Ascending aorta (tissue), 2 donors: ENCODE measurements at regions not wholly inside any gene's neighbourhood (a gene's known extent, or its start where the extent isn't known, plus 50 kb on each side); places are given as distances from the start of the nearest gene placed in this dataset.

Experiments used
- DNase-seq, 2 donors: peaks; one replicate each; pipeline ENCODE4 v3.0.0-alpha.2; 2019; ENCODE audit warnings: low spot score in 2 of 2
- H3K27ac ChIP-seq, 2 donors: fragments of 200-600 bp; sonication (generic); one replicate each; pipeline ENCODE4 v1.5.1; 2016 to 2017; ENCODE audit warnings: mild to moderate bottlenecking in 1 of 2
- H3K27me3 ChIP-seq: fragments of 200-600 bp; sonication (generic); one replicate; pipeline ENCODE4 v1.5.1; 2017
- H3K36me3 ChIP-seq, 2 donors: fragments of 200-600 bp; sonication (generic); one replicate each; pipeline ENCODE4 v1.5.1; 2016
- H3K4me1 ChIP-seq, 2 donors: fragments of 200-600 bp; sonication (generic); one replicate each; pipeline ENCODE4 v1.5.1; 2016 to 2017; ENCODE audit warnings: mild to moderate bottlenecking in 1 of 2
- H3K4me3 ChIP-seq, 2 donors: fragments of 200-600 bp; sonication (generic); one replicate each; pipeline ENCODE4 v1.5.1; 2016 to 2017; ENCODE audit warnings: mild to moderate bottlenecking in 1 of 2
- H3K9me3 ChIP-seq, 2 donors: fragments of 200-600 bp; sonication (generic); one replicate each; pipeline ENCODE4 v1.5.1; 2016
- CTCF ChIP-seq, 3 experiments: fragments of 200-600 bp in 2 of 3; fragments of 450-650 bp in 1 of 3; sonication (generic) in 2 of 3; IDR thresholded peaks; one replicate each; pipeline ENCODE4 v1.5.1; 2016 to 2019; ENCODE audit warnings: antibody characterized with exemption in 3 of 3, mild to moderate bottlenecking in 1 of 3, moderate library complexity in 1 of 3
- intact Hi-C: fragments of 100-400 bp; cut with DNase I; formaldehyde crosslinking; loops from one replicate; pipeline ENCODE4 v1.15.1; 2023

DNA sequence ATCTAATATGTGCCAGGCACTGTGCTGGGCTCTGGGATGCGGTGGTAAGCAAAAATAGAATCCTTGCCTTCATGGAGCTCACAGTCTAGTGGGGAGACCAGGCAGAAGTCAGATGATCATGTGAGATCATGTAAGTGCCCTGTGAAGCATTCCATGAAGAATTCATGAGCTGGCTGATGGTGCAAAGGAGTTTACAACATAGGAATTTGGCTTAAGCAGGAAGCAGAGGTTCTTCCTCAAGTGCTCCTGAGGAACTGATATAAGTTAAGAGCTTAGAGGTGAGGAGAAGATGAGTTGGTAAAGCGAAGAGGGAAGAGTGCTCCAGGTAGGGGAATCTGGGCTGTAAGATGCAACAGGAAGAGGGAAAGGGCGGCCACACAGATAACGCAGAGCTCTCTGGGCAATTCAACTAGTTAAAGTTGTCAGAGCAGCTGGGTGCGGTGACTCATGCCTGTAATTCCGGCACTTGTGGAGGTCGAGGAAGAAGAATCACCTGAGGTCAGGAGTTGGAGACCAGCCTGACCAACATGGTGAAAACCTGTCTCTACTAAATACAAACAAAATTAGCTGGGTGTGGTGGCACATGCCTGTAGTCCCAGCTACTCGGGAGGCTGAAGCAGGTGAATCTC lies 78.5 kb upstream of the SPATA31D4 start:
- no peak overlapping the region for H3K4me3 ChIP-seq
- no peaks in the 10 kb centered on the region for H3K4me1 ChIP-seq
- no peak for DNase-seq
- intact Hi-C loops: loop anchor here (10.0 kb wide), 2 partner anchors 325 to 355 kb away; no protein-coding TSS in a partner anchor
- no peak overlapping the region for H3K27ac ChIP-seq
- no peaks in the 10 kb centered on the region for H3K36me3 ChIP-seq
- no peak for TF ChIP-seq CTCF (IDR thresholded peaks at IDR 0.05)
- H3K9me3 ChIP-seq: no peaks in the 10 kb centered on the region
- no peaks in the 10 kb centered on the region for H3K27me3 ChIP-seq

- intact Hi-C loops: no loop called here
- Histone ChIP-seq H3K4me3 (no peak overlapping the region), H3K27ac (no peak overlapping the region), H3K9me3 (no peaks in the 10 kb centered on the region), H3K27me3 (no peaks in the 10 kb centered on the region), H3K36me3 (no peaks in the 10 kb centered on the region), H3K4me1 (no peaks in the 10 kb centered on the region)
- no peak for TF ChIP-seq CTCF (IDR thresholded peaks at IDR 0.05)
- DNase-seq: no peak
These were observed 77.5 kb upstream of the SPATA31D4 start for GRCh38 chr9:81850724-81851123.

DNA sequence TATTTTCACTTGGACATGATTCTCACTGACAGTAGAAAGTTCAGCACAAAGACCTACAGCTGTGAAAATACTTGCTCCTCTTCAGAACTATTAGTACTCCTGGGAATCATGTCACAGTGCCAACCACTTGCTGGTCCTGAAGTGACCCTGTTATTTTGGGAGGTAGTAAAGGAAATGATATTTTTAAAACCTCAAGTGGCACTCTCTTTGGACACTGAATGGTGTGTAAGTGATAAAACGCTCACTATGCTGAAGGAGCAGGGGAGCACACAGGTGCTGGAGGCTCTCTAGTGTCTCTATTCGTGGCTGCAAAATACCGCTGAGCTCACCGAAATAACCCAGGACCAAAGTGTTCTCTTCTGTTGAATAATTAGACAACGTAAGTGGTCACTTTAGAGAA lies 76.9 kb upstream of the SPATA31D4 start:
- Histone ChIP-seq H3K4me3 (no peak overlapping the region), H3K4me1 (no peaks in the 10 kb centered on the region), H3K9me3 (no peaks in the 10 kb centered on the region), H3K27me3 (no peaks in the 10 kb centered on the region), H3K36me3 (no peaks in the 10 kb centered on the region), H3K27ac (no peak overlapping the region)
- intact Hi-C loops: no loop called here
- DNase-seq: no peak
- no peak for TF ChIP-seq CTCF (IDR thresholded peaks at IDR 0.05)

DNA sequence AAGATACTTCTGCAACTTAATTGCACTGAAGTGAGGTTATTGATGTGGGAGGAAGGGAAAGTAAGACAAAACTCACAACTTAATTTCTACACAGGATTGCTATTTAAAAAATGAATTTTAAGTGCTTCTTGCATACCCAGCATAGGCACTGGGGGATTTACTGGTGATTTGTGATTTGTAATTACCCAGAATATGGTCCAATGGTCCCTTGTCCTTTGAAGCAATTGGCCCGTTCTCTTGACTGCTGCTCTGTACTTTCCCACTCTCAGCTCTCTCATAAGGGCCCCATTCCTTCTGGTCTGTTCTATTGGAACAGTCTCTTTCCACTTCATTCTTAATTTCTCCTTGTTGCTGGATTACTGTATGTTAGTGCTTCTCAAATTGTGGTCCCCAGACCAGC lies 75.4 kb upstream of the SPATA31D4 start:
- no peaks in the 10 kb centered on the region for H3K9me3 ChIP-seq
- DNase-seq: no peak
- H3K4me1 ChIP-seq: no peaks in the 10 kb centered on the region
- H3K27ac ChIP-seq: no peak overlapping the region
- H3K27me3 ChIP-seq: no peaks in the 10 kb centered on the region
- intact Hi-C loops: no loop called here
- no peak for TF ChIP-seq CTCF (IDR thresholded peaks at IDR 0.05)
- no peak overlapping the region for H3K4me3 ChIP-seq
- no peaks in the 10 kb centered on the region for H3K36me3 ChIP-seq

DNA sequence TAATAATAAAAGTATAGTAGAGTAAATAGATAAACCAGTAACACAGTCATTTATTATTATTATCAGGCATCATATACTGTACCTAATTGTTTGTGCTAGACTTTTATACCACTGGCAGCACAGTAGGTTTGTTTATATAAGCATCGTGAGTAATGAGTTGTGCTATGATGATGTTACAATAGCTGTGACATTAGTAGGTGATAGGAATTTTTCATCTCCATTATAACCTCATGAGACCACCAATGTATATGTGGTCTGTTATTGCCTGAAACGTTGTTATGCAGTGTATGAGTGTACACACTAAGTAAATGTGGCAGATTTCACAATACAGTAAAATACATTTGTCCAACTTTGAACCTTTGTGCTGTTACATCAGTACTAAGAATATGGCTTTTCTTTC lies 72.7 kb upstream of the SPATA31D4 start:
- H3K4me3 ChIP-seq: no peak overlapping the region
- DNase-seq: no peak
- H3K27me3 ChIP-seq: no peaks in the 10 kb centered on the region
- H3K4me1 ChIP-seq: no peaks in the 10 kb centered on the region
- no peaks in the 10 kb centered on the region for H3K36me3 ChIP-seq
- H3K27ac ChIP-seq: no peak overlapping the region
- TF ChIP-seq CTCF (IDR thresholded peaks at IDR 0.05): no peak
- no peaks in the 10 kb centered on the region for H3K9me3 ChIP-seq
- intact Hi-C loops: no loop called here
